Activated CD4-positive, alpha-beta T cell treated with anti-CD3 and anti-CD28 coated beads for 36 hours (primary cell): ENCODE measurements at regions not wholly inside any gene's neighbourhood (a gene's known extent, or its start where the extent isn't known, plus 50 kb on each side); places are given as distances from the start of the nearest gene placed in this dataset.
"Not testable (repeated sequence)": the region's sequence is repeated elsewhere in the genome, so short reads cannot be mapped to it uniquely, and the experiment has no call there.

Source experiments
- ATAC-seq: fragments of 200-7000 bp; cut with Tn5 transposase; one replicate; pipeline ENCODE4 v1.10.0; 2021; ENCODE audit warnings: mild to moderate bottlenecking, moderate library complexity
- CTCF ChIA-PET: fragments of 350-600 bp; sonication (Branson Sonifier 250); formaldehyde crosslinking; loops from one replicate; lab custom pipeline; 2021; ENCODE audit warnings: antibody characterized with exemption; lab: Charles Lee
- POLR2A ChIA-PET: fragments of 350-600 bp; sonication (Branson Sonifier 250); formaldehyde crosslinking; loops from one replicate; lab custom pipeline; 2021; ENCODE audit warnings: antibody characterized with exemption, inconsistent platforms; lab: Charles Lee
- DNase-seq: peaks from one replicate; pipeline ENCODE4 v3.0.0-alpha.2; 2020
- H3K27ac Mint-ChIP-seq: one replicate; pipeline ENCODE4 v1.8.0; 2021; ENCODE audit warnings: mixed read lengths
- H3K27me3 Mint-ChIP-seq: one replicate; pipeline ENCODE4 v1.8.0; 2021; ENCODE audit warnings: mixed read lengths
- H3K36me3 Mint-ChIP-seq: one replicate; pipeline ENCODE4 v1.8.0; 2021; ENCODE audit warnings: low read depth, mixed read lengths
- H3K4me1 Mint-ChIP-seq: one replicate; pipeline ENCODE4 v1.8.0; 2021; ENCODE audit warnings: mixed read lengths
- H3K4me3 Mint-ChIP-seq: one replicate; pipeline ENCODE4 v1.8.0; 2021; ENCODE audit warnings: mild to moderate bottlenecking, moderate library complexity, mixed read lengths
- H3K9me3 Mint-ChIP-seq: one replicate; pipeline ENCODE4 v1.8.0; 2021; ENCODE audit warnings: low read depth, mixed read lengths
- intact Hi-C, 2 experiments: fragments of 100-400 bp; cut with DNase I in 1 of 2; cut with micrococcal nuclease in 1 of 2; formaldehyde crosslinking; loops; one replicate each; pipeline versions ENCODE4 v1.14.2 to v1.15.1; 2022 to 2024; cut with DNase I, micrococcal nuclease

DNA sequence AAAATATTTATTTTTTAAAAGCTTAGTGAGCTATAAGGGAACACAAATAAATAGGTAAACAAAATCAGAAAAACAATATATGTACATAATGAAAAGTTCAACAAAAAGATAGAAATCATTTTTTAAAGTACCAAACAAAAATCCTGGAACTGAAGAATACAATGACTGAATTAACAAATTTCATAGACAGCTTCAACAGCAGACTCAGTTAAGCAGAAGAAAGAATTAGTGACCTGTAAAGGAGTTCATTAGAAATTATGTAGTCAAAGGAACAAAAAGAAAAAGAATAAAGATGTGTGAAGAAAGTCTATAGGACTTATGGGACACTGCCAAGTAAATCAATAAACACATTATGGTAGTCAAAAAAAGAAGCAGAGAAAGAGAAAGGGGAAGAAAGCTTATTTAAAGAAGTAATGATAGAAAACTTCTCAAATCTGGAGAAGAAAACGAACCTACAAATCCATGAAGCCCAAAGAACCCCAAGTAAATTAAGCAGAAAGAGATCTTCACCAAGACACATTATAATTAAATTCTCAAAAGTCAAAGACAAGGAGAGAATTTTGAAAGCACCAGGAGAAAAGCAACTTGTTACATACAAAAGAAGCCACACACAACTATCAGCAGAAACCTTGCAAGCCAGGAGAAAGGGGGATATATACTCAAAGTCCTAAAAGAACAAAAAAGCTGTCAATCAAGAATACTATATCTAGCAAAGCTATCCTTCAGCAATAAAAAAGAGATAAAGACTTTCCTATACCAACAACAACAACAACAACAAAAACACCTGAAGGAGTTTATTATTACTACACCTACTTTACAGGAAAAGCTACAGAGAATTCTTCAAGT lies 338.9 kb downstream of the PTTG2 start:
- ChIA-PET POLR2A (interaction anchor here (0.7 kb wide), 1 partner anchor 13 kb away, joined by 5 read pairs; no protein-coding TSS in a partner anchor), CTCF (interaction anchor here (0.6 kb wide), 1 partner anchor 14 kb away, joined by 3 read pairs; no protein-coding TSS in a partner anchor)
- ATAC-seq, result no peak
- intact Hi-C loops, result no loop called here
- peaks cover 12% of the 10 kb centered on the region for H3K36me3 Mint-ChIP-seq
- H3K4me1 Mint-ChIP-seq, result no peaks in the 10 kb centered on the region
- H3K9me3 Mint-ChIP-seq, result peaks cover 45% of the 10 kb centered on the region
- no peak overlapping the region for H3K27ac Mint-ChIP-seq
- DNase-seq, result no peak
- H3K4me3 Mint-ChIP-seq, result no peak overlapping the region
- peaks cover 2% of the 10 kb centered on the region for H3K27me3 Mint-ChIP-seq

DNA sequence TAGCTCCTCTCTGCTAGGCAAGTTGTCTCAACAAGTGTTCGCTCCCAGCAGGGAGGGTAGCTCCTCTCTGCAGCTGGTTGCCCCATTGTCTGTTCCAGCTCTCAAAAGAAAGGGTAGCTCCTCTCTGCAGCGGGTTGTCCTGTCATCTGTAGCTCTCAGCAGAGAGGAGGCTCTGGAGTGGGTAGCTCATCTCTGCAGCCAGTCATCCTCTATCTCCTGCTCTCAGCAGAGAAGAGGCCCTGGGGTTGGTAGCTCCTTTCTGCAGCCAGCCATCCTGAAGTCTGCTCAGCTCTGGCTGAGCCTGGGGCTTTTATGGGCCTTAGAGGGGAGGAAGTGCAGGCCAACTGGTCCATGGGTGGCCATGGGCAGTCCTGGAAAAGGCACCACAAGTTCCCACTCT lies 342.7 kb downstream of the PTTG2 start:
- peaks cover 12% of the 10 kb centered on the region for H3K36me3 Mint-ChIP-seq
- ATAC-seq, result no peak
- ChIA-PET CTCF (interaction anchor here (0.7 to 1.3 kb wide), 3 partner anchors 17 to 373 kb away, joined by 3 to 4 read pairs (median 4); no protein-coding TSS in a partner anchor), POLR2A (no interaction called here)
- intact Hi-C loops, result loop anchor here in 1 of 2 experiments (10.0 kb wide), 1 partner anchor 618 kb away; the partner anchor contains the start of gene RELL1
- H3K4me3 Mint-ChIP-seq, result no peak overlapping the region
- DNase-seq, result no peak
- H3K27ac Mint-ChIP-seq, result no peak overlapping the region
- H3K4me1 Mint-ChIP-seq, result peaks cover 20% of the 10 kb centered on the region
- H3K27me3 Mint-ChIP-seq, result peaks cover 4% of the 10 kb centered on the region
- peaks cover 37% of the 10 kb centered on the region for H3K9me3 Mint-ChIP-seq

DNA sequence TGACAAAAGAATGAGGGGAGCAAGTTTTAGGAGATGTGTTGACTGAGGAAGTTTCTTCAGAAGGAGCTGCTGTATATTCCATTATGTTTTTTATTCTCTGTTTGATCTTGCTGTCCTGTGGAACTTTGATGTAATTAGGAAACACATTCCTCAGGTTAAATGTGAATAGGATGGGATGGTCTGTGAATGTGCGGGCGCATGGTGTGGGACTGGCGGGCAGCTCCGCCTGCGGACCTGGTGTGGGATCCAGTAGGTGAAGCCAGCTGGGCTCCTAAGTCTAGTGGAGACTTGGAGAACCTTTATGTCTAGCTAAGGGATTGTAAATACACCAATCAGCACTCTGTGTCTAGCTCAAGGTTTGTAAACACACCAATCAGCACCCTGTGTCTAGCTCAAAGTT lies 344.3 kb downstream of the PTTG2 start:
- CTCF ChIA-PET, result interaction anchor here (1.6 kb wide), 2 partner anchors 15 to 16 kb away, joined by 4 read pairs; no protein-coding TSS in a partner anchor
- POLR2A ChIA-PET, H3K4me3 Mint-ChIP-seq, DNase-seq, H3K27me3 Mint-ChIP-seq, H3K27ac Mint-ChIP-seq, H3K36me3 Mint-ChIP-seq, ATAC-seq: not testable (repeated sequence)
- intact Hi-C loops, result loop anchor here in 1 of 2 experiments (10.0 kb wide), 1 partner anchor 620 kb away; the partner anchor contains the start of gene RELL1
- peaks cover 33% of the 10 kb centered on the region for H3K4me1 Mint-ChIP-seq
- H3K9me3 Mint-ChIP-seq, result peaks cover 26% of the 10 kb centered on the region

DNA sequence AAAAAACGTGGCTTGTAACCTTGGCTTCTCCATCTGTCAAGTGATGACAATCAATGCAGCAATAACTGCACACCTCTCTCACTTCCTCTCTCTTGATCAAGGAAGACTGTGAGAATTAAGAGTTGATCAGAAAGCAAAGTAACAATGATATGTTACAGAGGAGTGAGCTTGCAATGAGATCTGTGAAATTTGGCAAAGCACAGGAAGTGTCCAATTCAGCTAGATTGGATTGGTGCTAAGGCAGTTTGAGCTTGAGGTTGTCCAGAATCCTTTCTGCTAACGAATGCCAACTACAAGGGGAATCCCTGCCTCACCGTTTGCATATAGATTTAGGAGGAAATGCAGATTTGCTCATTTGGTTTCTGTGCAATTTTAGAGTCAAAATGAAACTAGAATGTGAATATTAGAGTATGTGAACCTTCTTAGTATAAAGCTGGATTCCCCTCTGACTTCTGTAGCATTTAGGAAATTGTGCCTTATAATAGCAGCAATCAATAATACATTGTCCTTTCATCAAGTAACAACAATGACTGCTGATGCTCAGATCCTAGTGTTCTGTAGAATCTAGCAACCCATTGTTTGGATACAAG lies 346.4 kb downstream of the PTTG2 start:
- peak overlapping the region; percentile 42 for H3K27ac Mint-ChIP-seq

DNA sequence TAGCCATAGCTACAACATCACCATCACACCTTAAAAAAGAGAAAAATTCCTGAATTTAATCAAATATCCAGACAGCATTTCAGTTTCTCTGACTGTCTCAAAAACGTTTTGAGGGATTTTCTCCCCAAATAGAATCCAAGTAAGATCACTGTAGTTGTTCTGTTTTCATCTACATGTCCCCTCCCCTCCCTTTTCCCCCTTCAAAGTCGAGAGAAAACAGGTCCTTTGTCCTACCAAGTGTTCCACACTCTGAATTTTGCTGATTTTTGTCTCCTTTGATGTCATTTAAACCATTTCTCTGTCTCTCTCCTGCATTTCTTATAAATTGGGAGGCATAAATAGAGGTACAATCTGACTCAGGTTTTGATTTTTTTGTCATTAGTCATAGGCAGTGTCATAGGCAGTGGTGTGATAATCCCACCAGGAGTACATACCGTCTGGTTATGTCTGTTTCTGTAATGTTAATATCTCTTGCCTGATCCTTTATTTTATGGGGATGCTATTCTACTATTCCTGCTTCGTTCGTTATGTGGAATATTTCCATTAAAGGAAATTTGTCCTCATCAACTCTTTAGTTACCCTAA lies 348.6 kb downstream of the PTTG2 start:
- peaks cover 58% of the 10 kb centered on the region for H3K4me1 Mint-ChIP-seq

More for the DNA sequence above, 346.4 kb downstream of the PTTG2 start:
- Mint-ChIP-seq H3K36me3 (peaks cover 4% of the 10 kb centered on the region), H3K9me3 (peaks cover 11% of the 10 kb centered on the region), H3K4me3 (no peak overlapping the region), H3K27me3 (peaks cover 4% of the 10 kb centered on the region), H3K4me1 (peaks cover 54% of the 10 kb centered on the region)
- ATAC-seq (peak; percentile 60), DNase-seq (peak; percentile 63)
- intact Hi-C loops, result loop anchor here (1.0 to 10.0 kb wide), 7 partner anchors 145 to 1046 kb away; partner anchors contain the start of genes RELL1 (in 1 of the 2) and TBC1D1 (in 1 of the 2)
- ChIA-PET CTCF (interaction anchor here (0.7 to 2.0 kb wide), 5 partner anchors 13 to 376 kb away, joined by 3 to 12 read pairs (median 3); no protein-coding TSS in a partner anchor), POLR2A (interaction anchor here (0.8 to 1.2 kb wide), 3 partner anchors 17 to 385 kb away, joined by 3 to 6 read pairs (median 3); no protein-coding TSS in a partner anchor)

DNA sequence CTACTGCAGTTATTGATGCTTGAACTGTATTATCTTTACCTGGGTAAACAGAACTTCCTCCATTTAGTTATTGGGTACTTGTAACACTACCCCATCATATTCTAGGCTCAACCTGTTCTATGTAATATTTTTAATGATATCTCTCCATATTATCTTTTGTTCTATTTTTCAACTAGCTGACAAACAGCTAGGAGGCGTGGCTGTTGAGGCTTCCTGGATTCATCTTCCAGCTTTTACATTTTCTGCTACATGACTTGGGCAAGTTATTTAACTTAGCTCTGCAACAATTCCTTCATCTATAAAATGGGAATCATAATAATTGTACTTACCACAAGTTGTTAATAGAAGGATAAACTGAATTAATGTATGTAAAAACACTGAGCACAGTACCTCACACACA lies 349.3 kb downstream of the PTTG2 start:
- peaks cover 4% of the 10 kb centered on the region for H3K9me3 Mint-ChIP-seq
- H3K27ac Mint-ChIP-seq, result peak overlapping the region; percentile 43
- H3K36me3 Mint-ChIP-seq, result no peaks in the 10 kb centered on the region
- ATAC-seq (no peak), DNase-seq (no peak)
- ChIA-PET CTCF (interaction anchor here (1.0 to 2.6 kb wide), 8 partner anchors 9 to 366 kb away, joined by 3 to 12 read pairs (median 6); no protein-coding TSS in a partner anchor), POLR2A (interaction anchor here (1.5 to 1.6 kb wide), 2 partner anchors 357 to 378 kb away, joined by 3 to 4 read pairs; no protein-coding TSS in a partner anchor)
- peaks cover 18% of the 10 kb centered on the region for H3K27me3 Mint-ChIP-seq
- H3K4me3 Mint-ChIP-seq, result no peak overlapping the region
- peaks cover 64% of the 10 kb centered on the region for H3K4me1 Mint-ChIP-seq
- intact Hi-C loops, result loop anchor here in 1 of 2 experiments (5.0 to 10.0 kb wide), 4 partner anchors 417 to 1043 kb away; partner anchors contain the start of genes RELL1 and TBC1D1

More for the DNA sequence above, 348.6 kb downstream of the PTTG2 start:
- POLR2A ChIA-PET, result interaction anchor here (1.6 kb wide), 1 partner anchor 379 kb away, joined by 3 read pairs; no protein-coding TSS in a partner anchor
- no peak for ATAC-seq
- intact Hi-C loops, result loop anchor here in 1 of 2 experiments (5.0 to 10.0 kb wide), 4 partner anchors 417 to 1043 kb away; partner anchors contain the start of genes RELL1 and TBC1D1
- Mint-ChIP-seq H3K4me3 (no peak overlapping the region), H3K27me3 (peaks cover 15% of the 10 kb centered on the region), H3K36me3 (no peaks in the 10 kb centered on the region), H3K27ac (peak overlapping the region; percentile 15), H3K9me3 (peaks cover 4% of the 10 kb centered on the region)
- no peak for DNase-seq
- CTCF ChIA-PET, result interaction anchor here (1.0 to 2.6 kb wide), 3 partner anchors 10 to 177 kb away, joined by 7 to 12 read pairs (median 10); no protein-coding TSS in a partner anchor

DNA sequence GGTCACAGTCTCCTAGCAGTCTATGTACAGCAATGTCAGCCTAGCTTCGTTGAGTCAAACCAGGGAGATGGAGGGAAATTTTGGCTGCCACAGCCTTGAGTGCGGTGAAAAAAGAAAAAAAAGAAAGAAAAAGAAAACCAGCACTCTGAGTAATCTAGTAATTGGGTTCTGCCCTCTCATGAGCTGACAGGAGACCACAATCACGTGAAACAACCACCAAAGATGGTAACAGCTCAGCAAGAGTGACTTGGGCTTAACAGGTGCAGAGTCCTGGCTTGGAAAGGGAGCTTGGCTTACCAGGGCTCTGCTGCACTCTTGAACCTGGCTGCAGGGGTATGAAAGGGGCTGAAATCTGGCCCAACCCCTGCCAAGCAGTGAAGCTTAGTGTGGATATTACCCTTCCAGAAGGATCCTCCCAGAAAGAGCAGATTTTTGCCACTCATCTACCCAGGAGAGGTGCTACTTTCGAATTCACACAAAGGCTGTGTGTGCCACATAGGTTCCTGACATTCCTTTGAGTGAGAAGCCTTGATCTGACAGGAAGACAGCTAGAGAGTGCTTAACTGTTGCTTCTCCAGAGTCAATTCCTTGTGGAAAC lies 350.3 kb downstream of the PTTG2 start:
- H3K4me1 Mint-ChIP-seq, result peaks cover 64% of the 10 kb centered on the region
- intact Hi-C loops, result loop anchor here (1.0 to 5.0 kb wide), 17 partner anchors 25 to 722 kb away; partner anchors contain the start of genes KLF3 (in 1 of the 2) and TMEM156 (in 1 of the 2)
- no peaks in the 10 kb centered on the region for H3K36me3 Mint-ChIP-seq
- peak; percentile 87 for ATAC-seq
- H3K4me3 Mint-ChIP-seq, result peak overlapping the region; percentile 14
- CTCF ChIA-PET, result interaction anchor here (1.0 to 2.6 kb wide), 11 partner anchors 9 to 365 kb away, joined by 3 to 14 read pairs (median 6); no protein-coding TSS in a partner anchor
- DNase-seq, result peak; percentile 84
- peaks cover 18% of the 10 kb centered on the region for H3K27me3 Mint-ChIP-seq
- H3K27ac Mint-ChIP-seq, result peak overlapping the region; percentile 78
- POLR2A ChIA-PET, result interaction anchor here (0.5 to 1.6 kb wide), 10 partner anchors 9 to 383 kb away, joined by 3 to 9 read pairs (median 4); no protein-coding TSS in a partner anchor
- H3K9me3 Mint-ChIP-seq, result peaks cover 4% of the 10 kb centered on the region

DNA sequence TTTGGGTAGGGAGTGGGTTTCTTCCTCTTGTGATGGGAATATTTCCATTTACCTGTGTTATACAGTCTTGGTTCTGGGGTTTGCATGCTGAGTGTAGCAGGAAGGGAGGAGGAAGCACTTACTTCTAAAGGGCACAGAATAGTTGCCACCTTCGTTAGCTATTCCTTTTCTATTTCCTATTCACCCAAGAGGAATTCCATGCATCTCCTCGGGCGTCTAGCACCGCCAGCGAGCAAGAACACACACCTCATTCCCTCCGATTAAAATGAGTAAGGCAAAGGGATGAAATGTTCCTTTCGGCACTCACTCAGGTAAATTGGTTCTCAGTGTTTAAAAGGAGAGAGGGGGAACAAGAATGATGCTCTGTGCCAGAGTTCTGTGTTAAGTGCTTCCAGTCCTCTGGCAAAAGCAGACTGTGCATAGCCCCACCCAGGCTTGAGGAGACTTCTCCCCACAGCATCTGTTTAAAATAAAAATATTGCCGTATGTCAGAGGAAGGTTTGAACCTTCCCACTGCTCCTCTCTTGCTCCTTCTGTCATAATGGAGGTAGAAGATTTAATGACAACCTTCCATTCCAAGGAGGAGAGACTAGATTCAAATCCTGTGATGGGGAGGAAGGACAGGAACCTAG lies 351.4 kb downstream of the PTTG2 start:
- H3K27ac Mint-ChIP-seq, result no peak overlapping the region
- peaks cover 54% of the 10 kb centered on the region for H3K4me1 Mint-ChIP-seq
- no peak for DNase-seq
- H3K9me3 Mint-ChIP-seq, result peaks cover 4% of the 10 kb centered on the region
- no peaks in the 10 kb centered on the region for H3K36me3 Mint-ChIP-seq
- no peak overlapping the region for H3K4me3 Mint-ChIP-seq
- H3K27me3 Mint-ChIP-seq, result peaks cover 18% of the 10 kb centered on the region
- ChIA-PET POLR2A (no interaction called here), CTCF (interaction anchor here (0.8 to 2.6 kb wide), 7 partner anchors 11 to 367 kb away, joined by 3 to 12 read pairs (median 3); no protein-coding TSS in a partner anchor)
- intact Hi-C loops, result loop anchor here (2.0 to 5.0 kb wide), 10 partner anchors 133 to 721 kb away; partner anchors contain the start of gene TMEM156 (in 1 of the 2)
- no peak for ATAC-seq

DNA sequence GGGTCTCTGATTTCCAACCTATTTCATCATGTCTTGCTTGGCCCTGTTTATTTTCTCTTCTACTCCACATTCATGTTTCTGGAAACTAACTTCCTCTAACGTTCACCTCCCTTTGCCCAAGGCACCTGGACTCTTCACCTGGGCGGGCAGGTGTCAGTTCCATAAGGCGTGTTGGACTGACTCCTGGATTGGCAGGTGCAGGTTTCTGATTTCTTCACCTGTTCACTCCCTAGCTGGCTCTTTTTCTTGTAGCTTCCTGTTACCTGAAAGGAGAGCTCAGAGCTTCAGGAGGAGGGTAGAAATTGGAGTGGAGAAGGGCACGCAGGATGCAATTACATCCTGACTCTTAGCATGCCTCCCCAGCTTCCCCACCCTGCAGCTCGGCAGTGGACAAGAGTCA lies 350.8 kb upstream of the KLF3 start:
- intact Hi-C loops, result loop anchor here (5.0 kb wide), 3 partner anchors 246 to 719 kb away; partner anchors contain the start of gene TMEM156 (in 1 of the 2)
- peaks cover 17% of the 10 kb centered on the region for H3K27me3 Mint-ChIP-seq
- peaks cover 48% of the 10 kb centered on the region for H3K4me1 Mint-ChIP-seq
- H3K4me3 Mint-ChIP-seq, result no peak overlapping the region
- H3K9me3 Mint-ChIP-seq, result peaks cover 4% of the 10 kb centered on the region
- no peak for ATAC-seq
- no peak overlapping the region for H3K27ac Mint-ChIP-seq
- DNase-seq, result no peak
- CTCF ChIA-PET, result interaction anchor here (0.8 kb wide), 1 partner anchor 10 kb away, joined by 3 read pairs; no protein-coding TSS in a partner anchor
- POLR2A ChIA-PET, result no interaction called here
- no peaks in the 10 kb centered on the region for H3K36me3 Mint-ChIP-seq
